HL-60 (cell line): ENCODE measurements at regions not wholly inside any gene's neighbourhood (a gene's known extent, or its start where the extent isn't known, plus 50 kb on each side); places are given as distances from the start of the nearest gene placed in this dataset.

Experiments
- DNase-seq, 2 experiments: peaks; one replicate each; pipeline ENCODE4 v3.0.0-alpha.2; 2010 to 2020; ENCODE audit warnings: low read depth in 1 of 2, low spot score in 1 of 2
- H3K27ac ChIP-seq: fragments of 250-450 bp; sonication (Bioruptor Pico); replicated peaks from 2 replicates; pipeline ENCODE4 v1.5.1; 2020; ENCODE audit warnings: mild to moderate bottlenecking, moderate library complexity
- H3K27me3 ChIP-seq: fragments of 250-450 bp; sonication (Bioruptor Pico); 2 replicates; pipeline ENCODE4 v1.5.1; 2021; ENCODE audit warnings: mild to moderate bottlenecking, moderate library complexity; ENCODE audit not compliant: insufficient read depth, poor library complexity, severe bottlenecking
- H3K4me3 ChIP-seq: replicated peaks from 2 replicates; pipeline ENCODE4 v1.5.1; 2011; ENCODE audit warnings: mild to moderate bottlenecking, control low read depth, low read length; ENCODE audit not compliant: insufficient read depth
- GABPA ChIP-seq: IDR thresholded peaks from 2 replicates; pipeline ENCODE4 v1.6.1; 2012; ENCODE audit warnings: low read depth
- POLR2AphosphoS5 ChIP-seq: IDR thresholded peaks from 2 replicates; pipeline ENCODE4 v1.6.1; 2012; ENCODE audit warnings: low read depth
- REST ChIP-seq: IDR thresholded peaks from 2 replicates; pipeline ENCODE4 v1.6.1; 2012; ENCODE audit warnings: low read depth; ENCODE audit not compliant: insufficient replicate concordance
- SPI1 ChIP-seq: IDR thresholded peaks from 2 replicates; pipeline ENCODE4 v1.6.1; 2012; ENCODE audit warnings: low read depth, mild to moderate bottlenecking, borderline replicate concordance
- TF ChIP-seq, protein P1 (sequence below): IDR thresholded peaks from one replicate; pipeline ENCODE4 v1.5.1; 2011; ENCODE audit warnings: low read length, control low read depth, inconsistent platforms; ENCODE audit not compliant: insufficient read depth

GRCh38 chr13:39820606-39821005 lies 165.1 kb downstream of the COG6 start:
- H3K27me3 ChIP-seq, result peaks cover 6% of the 10 kb centered on the region
- no peak overlapping the region for H3K4me3 ChIP-seq
- TF ChIP-seq, protein P1, sequence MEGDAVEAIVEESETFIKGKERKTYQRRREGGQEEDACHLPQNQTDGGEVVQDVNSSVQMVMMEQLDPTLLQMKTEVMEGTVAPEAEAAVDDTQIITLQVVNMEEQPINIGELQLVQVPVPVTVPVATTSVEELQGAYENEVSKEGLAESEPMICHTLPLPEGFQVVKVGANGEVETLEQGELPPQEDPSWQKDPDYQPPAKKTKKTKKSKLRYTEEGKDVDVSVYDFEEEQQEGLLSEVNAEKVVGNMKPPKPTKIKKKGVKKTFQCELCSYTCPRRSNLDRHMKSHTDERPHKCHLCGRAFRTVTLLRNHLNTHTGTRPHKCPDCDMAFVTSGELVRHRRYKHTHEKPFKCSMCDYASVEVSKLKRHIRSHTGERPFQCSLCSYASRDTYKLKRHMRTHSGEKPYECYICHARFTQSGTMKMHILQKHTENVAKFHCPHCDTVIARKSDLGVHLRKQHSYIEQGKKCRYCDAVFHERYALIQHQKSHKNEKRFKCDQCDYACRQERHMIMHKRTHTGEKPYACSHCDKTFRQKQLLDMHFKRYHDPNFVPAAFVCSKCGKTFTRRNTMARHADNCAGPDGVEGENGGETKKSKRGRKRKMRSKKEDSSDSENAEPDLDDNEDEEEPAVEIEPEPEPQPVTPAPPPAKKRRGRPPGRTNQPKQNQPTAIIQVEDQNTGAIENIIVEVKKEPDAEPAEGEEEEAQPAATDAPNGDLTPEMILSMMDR, result no peak
- TF ChIP-seq POLR2AphosphoS5, result no peak
- H3K27ac ChIP-seq, result no peak overlapping the region
- DNase-seq, result no peak

- Histone ChIP-seq H3K27ac (no peak overlapping the region), H3K27me3 (peaks cover 8% of the 10 kb centered on the region), H3K4me3 (no peak overlapping the region)
- no peak for TF ChIP-seq POLR2AphosphoS5
- no peak for TF ChIP-seq GABPA
- TF ChIP-seq REST, result no peak
- TF ChIP-seq, protein P1, result no peak
- no peak for DNase-seq
Measured at GRCh38 chr13:39821977-39822376, 166.5 kb downstream of the COG6 start.

DNA sequence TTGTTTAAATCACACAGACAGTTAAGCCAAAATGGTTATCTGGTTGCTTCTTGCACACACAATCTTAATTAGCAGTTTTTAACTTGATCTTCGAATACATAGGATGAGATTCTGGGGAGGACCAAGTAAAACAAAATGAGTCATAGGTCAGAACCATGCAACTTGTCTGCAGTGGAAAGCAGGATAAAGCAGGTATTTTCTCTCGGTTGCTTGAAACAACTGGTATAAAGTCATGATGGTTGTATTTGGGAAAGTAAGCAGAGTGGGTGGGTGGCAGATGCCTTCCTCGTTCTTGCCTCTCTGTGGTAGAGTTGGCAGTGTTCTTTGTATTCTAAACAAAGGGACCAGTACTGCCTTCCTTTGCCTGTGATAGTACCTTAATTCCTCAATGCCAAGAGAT lies 167.0 kb downstream of the COG6 start:
- DNase-seq, result no peak
- Histone ChIP-seq H3K27me3 (peaks cover 8% of the 10 kb centered on the region), H3K4me3 (no peak overlapping the region), H3K27ac (no peak overlapping the region)
- no peak for TF ChIP-seq POLR2AphosphoS5
- TF ChIP-seq GABPA, result no peak
- TF ChIP-seq, protein P1, result no peak
- no peak for TF ChIP-seq SPI1
- no peak for TF ChIP-seq REST

- H3K27me3 ChIP-seq, result peaks cover 8% of the 10 kb centered on the region
- no peak for DNase-seq
- H3K4me3 ChIP-seq, result no peak overlapping the region
- no peak for TF ChIP-seq GABPA
- TF ChIP-seq SPI1, result no peak
- no peak for TF ChIP-seq REST
- TF ChIP-seq, protein P1, result no peak
- TF ChIP-seq POLR2AphosphoS5, result no peak
- no peak overlapping the region for H3K27ac ChIP-seq
Measured at GRCh38 chr13:39823063-39823713, 167.7 kb downstream of the COG6 start.
